ENCODE measurements at regions not wholly inside any gene's neighbourhood (a gene's known extent, or its start where the extent isn't known, plus 50 kb on each side); places are given as distances from the start of the nearest gene placed in this dataset.
"Not testable (repeated sequence)": the region's sequence is repeated elsewhere in the genome, so short reads cannot be mapped to it uniquely, and the experiment has no call there.

GRCh38 chr6:134436281-134436815, 118.4 kb upstream of the SGK1 start:
- Mint-ChIP-seq H3K27me3 (no peaks in the 10 kb centered on the region), H3K4me1 (peaks cover 31% of the 10 kb centered on the region), H3K27ac (peak overlapping the region; percentile 96), H3K9me3 (ENCODE audit: low read depth) (no peaks in the 10 kb centered on the region), H3K36me3 (no peaks in the 10 kb centered on the region), H3K4me3 (peak overlapping the region; percentile 73)
- ATAC-seq (peak; percentile 93), DNase-seq (peak; percentile 91)
- CTCF ChIA-PET: interaction anchor here (1.3 to 2.5 kb wide), 3 partner anchors 22 to 258 kb away, joined by 4 to 12 read pairs (median 9); no protein-coding TSS in a partner anchor

DNA sequence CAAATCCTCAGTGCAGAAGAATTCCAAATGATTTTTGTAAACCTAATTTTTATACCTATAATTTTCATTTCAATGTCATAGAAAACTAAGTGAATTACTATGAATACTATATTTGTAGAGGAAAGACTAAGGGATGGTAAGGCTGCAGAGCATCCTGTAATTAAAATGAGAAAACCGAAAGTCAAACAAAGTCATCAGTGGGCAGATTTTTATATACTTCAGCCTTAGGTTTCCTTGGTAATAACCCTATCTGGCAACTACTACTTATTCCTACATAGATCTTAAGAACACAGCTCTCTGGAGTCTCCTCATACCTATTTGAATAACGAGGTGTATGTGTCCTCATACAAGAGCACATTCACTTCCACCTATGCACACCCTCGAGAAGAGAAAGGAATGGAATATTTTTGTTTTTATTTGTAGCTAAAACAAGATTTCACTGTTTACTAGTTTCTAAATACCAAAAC, 117.9 kb upstream of the SGK1 start:
- Mint-ChIP-seq H3K4me1 (peaks cover 31% of the 10 kb centered on the region), H3K27me3 (no peaks in the 10 kb centered on the region), H3K36me3 (no peaks in the 10 kb centered on the region), H3K4me3 (peak overlapping the region; percentile 73), H3K27ac (peak overlapping the region; percentile 96), H3K9me3 (ENCODE audit: low read depth) (no peaks in the 10 kb centered on the region)
- CTCF ChIA-PET: interaction anchor here (0.9 to 2.5 kb wide), 4 partner anchors 15 to 258 kb away, joined by 3 to 12 read pairs (median 6); no protein-coding TSS in a partner anchor
- DNase-seq: no peak
- ATAC-seq: no peak

GRCh38 chr6:134434019-134434942, 116.4 kb upstream of the SGK1 start:
- Mint-ChIP-seq H3K9me3 (ENCODE audit: low read depth) (no peaks in the 10 kb centered on the region), H3K36me3 (no peaks in the 10 kb centered on the region), H3K27me3 (no peaks in the 10 kb centered on the region), H3K4me1 (peaks cover 31% of the 10 kb centered on the region), H3K27ac (no peak overlapping the region), H3K4me3 (no peak overlapping the region)
- CTCF ChIA-PET: interaction anchor here (0.8 kb wide), 1 partner anchor 23 kb away, joined by 3 read pairs; no protein-coding TSS in a partner anchor
- ATAC-seq (no peak), DNase-seq (no peak)

GRCh38 chr6:134432036-134432435, 114.1 kb upstream of the SGK1 start:
- DNase-seq (no peak), ATAC-seq (no peak)
- peaks cover 22% of the 10 kb centered on the region for H3K4me1 Mint-ChIP-seq
- H3K36me3 Mint-ChIP-seq: no peaks in the 10 kb centered on the region
- H3K9me3 Mint-ChIP-seq (ENCODE audit: low read depth): no peaks in the 10 kb centered on the region
- CTCF ChIA-PET: no interaction called here
- no peak overlapping the region for H3K27ac Mint-ChIP-seq
- no peak overlapping the region for H3K4me3 Mint-ChIP-seq
- H3K27me3 Mint-ChIP-seq: no peaks in the 10 kb centered on the region

- Mint-ChIP-seq H3K4me3 (no peak overlapping the region), H3K4me1 (peaks cover 17% of the 10 kb centered on the region), H3K27ac (no peak overlapping the region), H3K36me3 (no peaks in the 10 kb centered on the region), H3K27me3 (no peaks in the 10 kb centered on the region), H3K9me3 (ENCODE audit: low read depth) (no peaks in the 10 kb centered on the region)
- DNase-seq (no peak), ATAC-seq (no peak)
- CTCF ChIA-PET: interaction anchor here (1.2 kb wide), 1 partner anchor 13 kb away, joined by 4 read pairs; no protein-coding TSS in a partner anchor
Observed at GRCh38 chr6:134431421-134431859, 113.5 kb upstream of the SGK1 start.

GRCh38 chr6:134429861-134430380, 112.0 kb upstream of the SGK1 start:
- H3K27ac Mint-ChIP-seq: no peak overlapping the region
- DNase-seq: no peak
- CTCF ChIA-PET: interaction anchor here (1.0 kb wide), 1 partner anchor 19 kb away, joined by 3 read pairs; no protein-coding TSS in a partner anchor
- H3K4me1 Mint-ChIP-seq: peaks cover 9% of the 10 kb centered on the region
- no peak overlapping the region for H3K4me3 Mint-ChIP-seq
- H3K9me3 Mint-ChIP-seq (ENCODE audit: low read depth): no peaks in the 10 kb centered on the region
- H3K36me3 Mint-ChIP-seq: no peaks in the 10 kb centered on the region
- ATAC-seq: no peak
- H3K27me3 Mint-ChIP-seq: no peaks in the 10 kb centered on the region

DNA sequence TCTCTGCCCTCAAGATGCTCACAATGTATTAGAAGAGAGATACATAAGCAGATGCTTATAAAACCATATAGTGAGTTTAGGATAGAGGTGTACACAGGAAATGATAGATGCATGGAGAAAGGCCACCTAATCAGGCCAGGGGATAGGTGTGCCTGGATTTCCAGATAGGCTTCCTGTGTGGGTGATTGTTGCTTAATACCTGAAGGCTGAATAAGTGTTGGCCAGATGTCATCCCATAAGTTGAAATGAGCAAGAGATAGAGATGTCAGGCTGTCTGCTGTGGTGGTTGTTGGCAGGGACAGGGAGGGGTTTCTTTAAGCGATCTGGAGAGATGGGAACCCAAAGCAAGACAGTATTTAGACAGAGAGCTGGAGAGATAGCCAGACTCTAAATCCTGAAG, 109.8 kb upstream of the SGK1 start:
- CTCF ChIA-PET: no interaction called here
- no peak for ATAC-seq
- Mint-ChIP-seq H3K4me3 (no peak overlapping the region), H3K27me3 (no peaks in the 10 kb centered on the region), H3K9me3 (ENCODE audit: low read depth) (no peaks in the 10 kb centered on the region), H3K36me3 (no peaks in the 10 kb centered on the region), H3K27ac (no peak overlapping the region), H3K4me1 (peaks cover 16% of the 10 kb centered on the region)
- no peak for DNase-seq

GRCh38 chr6:134426623-134427022, 108.7 kb upstream of the SGK1 start:
- H3K27ac Mint-ChIP-seq: no peak overlapping the region
- no peak for DNase-seq
- peaks cover 16% of the 10 kb centered on the region for H3K4me1 Mint-ChIP-seq
- no peaks in the 10 kb centered on the region for H3K27me3 Mint-ChIP-seq
- ATAC-seq: no peak
- H3K9me3 Mint-ChIP-seq (ENCODE audit: low read depth): no peaks in the 10 kb centered on the region
- no peaks in the 10 kb centered on the region for H3K36me3 Mint-ChIP-seq
- CTCF ChIA-PET: no interaction called here
- H3K4me3 Mint-ChIP-seq: no peak overlapping the region

DNA sequence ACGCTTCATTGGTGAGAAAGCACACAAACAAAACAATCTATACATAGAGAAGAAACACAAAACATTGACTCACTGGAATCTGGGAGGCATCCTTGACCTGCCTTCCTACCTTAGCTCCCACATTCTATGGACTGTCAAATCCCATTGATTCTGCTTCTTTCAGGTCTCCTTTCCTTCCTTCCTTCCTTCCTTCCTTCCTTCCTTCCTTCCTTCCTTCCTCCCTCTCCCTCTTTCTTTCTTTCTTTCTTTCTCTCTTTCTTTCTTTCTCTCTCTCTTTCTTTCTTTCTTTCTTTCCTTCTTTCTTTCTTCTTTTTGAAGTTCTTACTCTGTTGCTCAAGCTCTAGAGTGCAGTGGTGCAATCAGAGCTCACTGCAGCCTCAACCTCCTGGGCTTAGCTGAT, 108.0 kb upstream of the SGK1 start:
- peaks cover 16% of the 10 kb centered on the region for H3K4me1 Mint-ChIP-seq
- CTCF ChIA-PET; ATAC-seq; H3K27me3 Mint-ChIP-seq; H3K36me3 Mint-ChIP-seq; H3K27ac Mint-ChIP-seq; H3K9me3 Mint-ChIP-seq (ENCODE audit: low read depth); H3K4me3 Mint-ChIP-seq; DNase-seq: not testable (repeated sequence)

GRCh38 chr6:134425513-134425912, 107.6 kb upstream of the SGK1 start:
- H3K27ac Mint-ChIP-seq: no peak overlapping the region
- H3K36me3 Mint-ChIP-seq: no peaks in the 10 kb centered on the region
- DNase-seq: no peak
- H3K9me3 Mint-ChIP-seq (ENCODE audit: low read depth): no peaks in the 10 kb centered on the region
- no peaks in the 10 kb centered on the region for H3K27me3 Mint-ChIP-seq
- peaks cover 16% of the 10 kb centered on the region for H3K4me1 Mint-ChIP-seq
- ATAC-seq: no peak
- no peak overlapping the region for H3K4me3 Mint-ChIP-seq
- CTCF ChIA-PET: no interaction called here

GRCh38 chr6:134424798-134425170, 106.9 kb upstream of the SGK1 start:
- CTCF ChIA-PET: interaction anchor here (0.7 kb wide), 1 partner anchor 216 kb away, joined by 3 read pairs; no protein-coding TSS in a partner anchor
- no peak for ATAC-seq
- H3K9me3 Mint-ChIP-seq (ENCODE audit: low read depth): no peaks in the 10 kb centered on the region

GRCh38 chr6:134424165-134424797, 106.4 kb upstream of the SGK1 start:
- H3K36me3 Mint-ChIP-seq: no peaks in the 10 kb centered on the region
- no peak for ATAC-seq
- H3K9me3 Mint-ChIP-seq (ENCODE audit: low read depth): no peaks in the 10 kb centered on the region
- H3K27ac Mint-ChIP-seq: no peak overlapping the region
- CTCF ChIA-PET: interaction anchor here (0.7 kb wide), 1 partner anchor 217 kb away, joined by 3 read pairs; no protein-coding TSS in a partner anchor
- no peak overlapping the region for H3K4me3 Mint-ChIP-seq
- DNase-seq: no peak
- peaks cover 16% of the 10 kb centered on the region for H3K4me1 Mint-ChIP-seq
- no peaks in the 10 kb centered on the region for H3K27me3 Mint-ChIP-seq

More at GRCh38 chr6:134424798-134425170, 106.9 kb upstream of the SGK1 start:
- Mint-ChIP-seq H3K27me3 (no peaks in the 10 kb centered on the region), H3K4me1 (peaks cover 16% of the 10 kb centered on the region), H3K36me3 (no peaks in the 10 kb centered on the region), H3K27ac (no peak overlapping the region), H3K4me3 (no peak overlapping the region)
- no peak for DNase-seq

All from activated CD8-positive, alpha-beta memory T cell treated with anti-CD3 and anti-CD28 coated beads, Interleukin-2, amount 10 ng/mL, durations not matched to agents 7 days and 5 days (primary cell).